ENCODE measurements at regions not wholly inside any gene's neighbourhood (a gene's known extent, or its start where the extent isn't known, plus 50 kb on each side); places are given as distances from the start of the nearest gene placed in this dataset.
A peak's percentile ranks its signal among the peaks of the same experiment; 100 is the strongest.

- Mint-ChIP-seq H3K4me3 (ENCODE audit: low read depth) (no peak overlapping the region), H3K27ac (no peak overlapping the region), H3K4me1 (ENCODE audit: low read depth) (no peaks in the 10 kb centered on the region), H3K9me3 (ENCODE audit: low read depth) (peaks cover 34% of the 10 kb centered on the region), H3K36me3 (ENCODE audit: insufficient read depth) (peaks cover 6% of the 10 kb centered on the region), H3K27me3 (no peaks in the 10 kb centered on the region)
- DNase-seq (ENCODE audit: low spot score, unreplicated experiment): no peak
- TF ChIP-seq, protein P1, sequence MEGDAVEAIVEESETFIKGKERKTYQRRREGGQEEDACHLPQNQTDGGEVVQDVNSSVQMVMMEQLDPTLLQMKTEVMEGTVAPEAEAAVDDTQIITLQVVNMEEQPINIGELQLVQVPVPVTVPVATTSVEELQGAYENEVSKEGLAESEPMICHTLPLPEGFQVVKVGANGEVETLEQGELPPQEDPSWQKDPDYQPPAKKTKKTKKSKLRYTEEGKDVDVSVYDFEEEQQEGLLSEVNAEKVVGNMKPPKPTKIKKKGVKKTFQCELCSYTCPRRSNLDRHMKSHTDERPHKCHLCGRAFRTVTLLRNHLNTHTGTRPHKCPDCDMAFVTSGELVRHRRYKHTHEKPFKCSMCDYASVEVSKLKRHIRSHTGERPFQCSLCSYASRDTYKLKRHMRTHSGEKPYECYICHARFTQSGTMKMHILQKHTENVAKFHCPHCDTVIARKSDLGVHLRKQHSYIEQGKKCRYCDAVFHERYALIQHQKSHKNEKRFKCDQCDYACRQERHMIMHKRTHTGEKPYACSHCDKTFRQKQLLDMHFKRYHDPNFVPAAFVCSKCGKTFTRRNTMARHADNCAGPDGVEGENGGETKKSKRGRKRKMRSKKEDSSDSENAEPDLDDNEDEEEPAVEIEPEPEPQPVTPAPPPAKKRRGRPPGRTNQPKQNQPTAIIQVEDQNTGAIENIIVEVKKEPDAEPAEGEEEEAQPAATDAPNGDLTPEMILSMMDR (IDR thresholded peaks at IDR 0.05; ENCODE audit: unreplicated experiment): peak; percentile 52
Measured at GRCh38 chr14:86961106-86961716, 1031.8 kb downstream of the GALC start.

DNA sequence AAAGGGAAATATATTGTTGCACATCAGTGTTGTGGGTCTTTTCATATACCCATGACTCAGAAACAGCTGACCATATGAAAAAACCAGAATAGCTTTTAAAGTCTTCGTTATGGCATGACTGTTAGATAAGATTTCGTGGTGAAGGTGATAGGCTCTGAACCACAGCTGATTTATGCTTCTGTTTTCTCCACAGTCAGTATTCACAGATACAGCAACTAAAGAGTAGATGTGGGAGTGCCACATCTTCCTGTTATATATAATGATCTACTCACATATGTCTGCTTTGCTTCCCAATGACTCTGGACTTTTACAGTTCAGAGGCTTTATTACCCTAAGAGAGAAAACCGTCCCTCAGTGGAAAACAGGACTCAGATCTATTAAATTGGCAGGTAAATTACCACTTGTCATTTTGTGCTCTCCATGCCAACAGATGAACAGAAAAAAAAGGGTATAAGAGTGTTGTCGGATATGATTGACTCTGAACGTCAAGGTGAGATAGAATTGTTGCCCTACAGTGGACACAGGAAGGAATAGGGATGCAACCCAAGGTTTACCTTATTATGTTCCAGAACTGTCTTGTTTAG is 1037.1 kb downstream of the GALC start:
- no peak overlapping the region for H3K4me3 Mint-ChIP-seq (ENCODE audit: low read depth)
- no peaks in the 10 kb centered on the region for H3K4me1 Mint-ChIP-seq (ENCODE audit: low read depth)
- H3K27me3 Mint-ChIP-seq: no peaks in the 10 kb centered on the region
- TF ChIP-seq, protein P1 (IDR thresholded peaks at IDR 0.05; ENCODE audit: unreplicated experiment): no peak
- no peak overlapping the region for H3K27ac Mint-ChIP-seq
- no peak for DNase-seq (ENCODE audit: low spot score, unreplicated experiment)
- peaks cover 4% of the 10 kb centered on the region for H3K9me3 Mint-ChIP-seq (ENCODE audit: low read depth)
- H3K36me3 Mint-ChIP-seq (ENCODE audit: insufficient read depth): no peaks in the 10 kb centered on the region

DNA sequence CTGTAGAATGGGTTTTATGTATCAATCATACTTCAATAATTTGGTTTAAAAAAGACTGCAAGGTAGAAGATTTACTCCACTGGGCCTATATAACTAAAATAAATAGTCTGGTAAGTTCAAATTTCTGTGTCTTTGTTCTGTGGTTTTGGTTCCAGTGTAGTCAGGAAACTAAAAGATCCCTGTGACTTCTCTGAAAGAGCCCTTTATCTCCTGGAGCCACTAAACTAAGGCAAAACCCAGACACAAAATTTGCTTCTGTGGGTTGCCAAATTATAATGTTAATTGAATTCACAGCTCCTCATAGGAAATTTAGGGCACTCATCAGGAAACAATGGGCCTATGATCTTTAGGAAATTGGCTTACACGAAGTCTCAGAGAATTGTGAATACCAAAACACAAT is 1038.4 kb downstream of the GALC start:
- Mint-ChIP-seq H3K9me3 (ENCODE audit: low read depth) (no peaks in the 10 kb centered on the region), H3K36me3 (ENCODE audit: insufficient read depth) (no peaks in the 10 kb centered on the region), H3K27ac (no peak overlapping the region), H3K4me3 (ENCODE audit: low read depth) (no peak overlapping the region), H3K4me1 (ENCODE audit: low read depth) (no peaks in the 10 kb centered on the region), H3K27me3 (no peaks in the 10 kb centered on the region)
- TF ChIP-seq, protein P1 (IDR thresholded peaks at IDR 0.05; ENCODE audit: unreplicated experiment): no peak
- DNase-seq (ENCODE audit: low spot score, unreplicated experiment): no peak

DNA sequence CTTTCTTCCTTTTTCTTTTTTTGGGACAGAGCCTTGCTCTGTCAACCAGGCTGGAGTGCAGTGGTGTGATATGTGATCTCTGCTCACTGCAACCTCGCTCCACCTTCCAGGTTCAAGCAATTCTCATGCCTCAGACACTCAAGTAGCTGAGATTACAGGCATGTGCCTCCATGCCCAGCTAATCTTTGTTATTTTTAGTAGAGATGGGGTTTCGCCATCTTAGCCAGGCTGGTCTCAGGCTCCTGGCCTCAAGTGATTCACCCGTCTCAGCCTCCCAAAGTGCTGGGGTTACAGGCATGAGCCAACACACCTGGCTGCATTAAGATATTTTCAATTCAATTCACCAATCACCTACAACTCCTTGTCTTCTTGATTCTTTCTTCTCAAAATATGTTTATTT is 1046.5 kb downstream of the GALC start:
- no peak overlapping the region for H3K27ac Mint-ChIP-seq
- no peak overlapping the region for H3K4me3 Mint-ChIP-seq (ENCODE audit: low read depth)
- H3K36me3 Mint-ChIP-seq (ENCODE audit: insufficient read depth): no peaks in the 10 kb centered on the region
- no peaks in the 10 kb centered on the region for H3K4me1 Mint-ChIP-seq (ENCODE audit: low read depth)
- no peak for DNase-seq (ENCODE audit: low spot score, unreplicated experiment)
- no peaks in the 10 kb centered on the region for H3K9me3 Mint-ChIP-seq (ENCODE audit: low read depth)
- H3K27me3 Mint-ChIP-seq: no peaks in the 10 kb centered on the region
- TF ChIP-seq, protein P1 (IDR thresholded peaks at IDR 0.05; ENCODE audit: unreplicated experiment): no peak

GRCh38 chr14:86944434-86944833 is 1048.5 kb downstream of the GALC start:
- H3K36me3 Mint-ChIP-seq (ENCODE audit: insufficient read depth): no peaks in the 10 kb centered on the region
- TF ChIP-seq, protein P1 (IDR thresholded peaks at IDR 0.05; ENCODE audit: unreplicated experiment): no peak
- H3K27me3 Mint-ChIP-seq: no peaks in the 10 kb centered on the region
- DNase-seq (ENCODE audit: low spot score, unreplicated experiment): no peak
- no peak overlapping the region for H3K27ac Mint-ChIP-seq
- H3K9me3 Mint-ChIP-seq (ENCODE audit: low read depth): no peaks in the 10 kb centered on the region
- no peaks in the 10 kb centered on the region for H3K4me1 Mint-ChIP-seq (ENCODE audit: low read depth)
- H3K4me3 Mint-ChIP-seq (ENCODE audit: low read depth): no peak overlapping the region
